ENCODE measurements at regions not wholly inside any gene's neighbourhood (a gene's known extent, or its start where the extent isn't known, plus 50 kb on each side); places are given as distances from the start of the nearest gene placed in this dataset.

DNA sequence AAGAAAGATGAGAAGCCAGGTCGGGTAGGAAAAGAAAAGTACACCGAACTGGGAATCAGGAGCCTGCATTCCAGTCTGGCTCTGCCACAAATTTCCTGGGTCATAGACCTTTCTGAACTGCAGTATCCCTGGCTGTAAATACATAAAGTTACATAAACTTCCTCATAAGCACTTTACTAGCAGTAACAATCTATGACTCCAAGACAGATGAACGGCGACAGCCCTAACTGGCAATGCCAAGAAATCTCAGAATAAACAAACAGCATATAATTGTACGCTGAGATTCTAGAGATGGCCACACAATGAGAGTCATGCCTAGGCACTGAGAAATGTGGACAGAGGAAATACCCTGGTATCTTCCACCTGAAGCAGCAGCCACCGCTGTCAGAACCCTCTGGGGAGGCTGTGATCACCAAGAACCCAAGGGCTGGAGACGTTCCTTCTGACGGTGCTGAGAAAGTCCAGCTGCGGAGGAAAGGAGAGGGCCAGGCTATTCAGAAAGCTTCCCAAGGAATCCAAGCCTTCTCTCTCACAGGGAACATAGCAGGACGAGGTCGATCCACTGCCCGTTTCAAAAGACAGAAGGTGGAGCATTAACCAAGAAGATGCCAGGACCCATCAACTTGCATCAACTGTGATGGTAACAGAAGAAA lies 89.3 kb upstream of the SLC66A3 start:
- Histone ChIP-seq H3K27me3 (ENCODE audit: insufficient read depth) (peaks cover 15% of the 10 kb centered on the region; the same call in 1 of the 2 replicates), H3K4me3 (ENCODE audit: low read depth in 2 of 2, low read length in 1 of 2) (no peak overlapping the region), H3K4me2 (no peak overlapping the region), H3K9me2 (no peaks in the 10 kb centered on the region), H2AFZ (ENCODE audit: low read depth) (no peak overlapping the region), H3K4me1 (ENCODE audit: control insufficient read depth in 1 of 2, insufficient read depth in 2 of 2, low read depth in 1 of 2, low read length in 1 of 2) (no peaks in the 10 kb centered on the region), H3K36me3 (replicated peaks in 1 of 2; ENCODE audit: control insufficient read depth in 1 of 2, insufficient read depth in 2 of 2, low read length in 1 of 2) (no peaks in the 10 kb centered on the region), H3K79me2 (ENCODE audit: insufficient read depth) (no peaks in the 10 kb centered on the region), H3K9ac (no peak overlapping the region), H3K9me3 (0 out of 2 replicates have a peak, but pooled peaks cover 8% of the 10 kb centered on the region), H3K27ac (ENCODE audit: low read depth in 2 of 2, low read length in 1 of 2) (no peak overlapping the region), H4K20me1 (ENCODE audit: insufficient read depth) (no peaks in the 10 kb centered on the region), H3F3A (replicated peaks; ENCODE audit: insufficient read depth) (no peaks in the 10 kb centered on the region)
- POLR2A ChIA-PET, result no interaction called here
- no peak for DNase-seq
- 43% methylated on average over 12 of the region's 12 CpGs for WGBS (ENCODE audit: low lambda C conversion rate)
- TF ChIP-seq RXRA (IDR thresholded peaks at IDR 0.05; ENCODE audit: borderline replicate concordance, low read depth) (no peak), RAD21 (IDR thresholded peaks at IDR 0.05; ENCODE audit: low read length) (no peak), MEF2A (IDR thresholded peaks at IDR 0.05; ENCODE audit: borderline replicate concordance, low read depth) (no peak), EZH2phosphoT487 (IDR thresholded peaks at IDR 0.05; ENCODE audit: borderline replicate concordance, low read depth) (no peak), SMC3 (IDR thresholded peaks at IDR 0.05; ENCODE audit: low read depth, low read length) (no peak), FOXM1 (IDR thresholded peaks at IDR 0.05; ENCODE audit: low read depth) (no peak), REST (IDR thresholded peaks at IDR 0.05; ENCODE audit: low read depth, low read length) (no peak), ELF1 (IDR thresholded peaks at IDR 0.05) (no peak), RCOR1 (IDR thresholded peaks at IDR 0.05; ENCODE audit: low read length) (no peak), FOSL2 (IDR thresholded peaks at IDR 0.05; ENCODE audit: borderline replicate concordance, low read depth) (no peak), TCF12 (IDR thresholded peaks at IDR 0.05) (no peak), GATA2 (CRISPR knock-in tag; IDR thresholded peaks at IDR 0.05) (no peak), PBX3 (IDR thresholded peaks at IDR 0.05) (no peak)
- CTCF ChIA-PET, result no interaction called here

Measured in SK-N-SH (cell line).